NCI-H187 (cell line): ENCODE measurements at regions not wholly inside any gene's neighbourhood (a gene's known extent, or its start where the extent isn't known, plus 50 kb on each side); places are given as distances from the start of the nearest gene placed in this dataset.

Experiments used
- DNase-seq, 2 experiments: peaks; one replicate each; lab custom pipeline; 2025; lab: John Stamatoyannopoulos, UW

GRCh38 chr16:48892893-48893292 is 282.9 kb upstream of the N4BP1 start:
- DNase-seq: no peak

- no peak for DNase-seq
Measured at GRCh38 chr16:48887646-48888210, 277.7 kb upstream of the N4BP1 start.

- no peak for DNase-seq
Measured at GRCh38 chr16:48885471-48885870, 275.5 kb upstream of the N4BP1 start.

- DNase-seq: no peak
Measured at GRCh38 chr16:48881272-48881671, 271.3 kb upstream of the N4BP1 start.

- no peak for DNase-seq
Measured at GRCh38 chr16:48879223-48880122, 269.5 kb upstream of the N4BP1 start.

GRCh38 chr16:48877946-48878345 is 268.0 kb upstream of the N4BP1 start:
- DNase-seq: no peak

GRCh38 chr16:48870141-48870540 is 260.2 kb upstream of the N4BP1 start:
- DNase-seq: no peak

- DNase-seq: no peak
Measured at GRCh38 chr16:48865520-48865919, 255.5 kb upstream of the N4BP1 start.

GRCh38 chr16:48864055-48864454 is 254.1 kb upstream of the N4BP1 start:
- no peak for DNase-seq

GRCh38 chr16:48862087-48862532 is 252.1 kb upstream of the N4BP1 start:
- no peak for DNase-seq

GRCh38 chr16:48860341-48860740 is 250.4 kb upstream of the N4BP1 start:
- no peak for DNase-seq

- no peak for DNase-seq
Measured at GRCh38 chr16:48852951-48853350, 243.0 kb upstream of the N4BP1 start.

GRCh38 chr16:48852458-48852857 is 242.5 kb upstream of the N4BP1 start:
- DNase-seq: no peak

- no peak for DNase-seq
Measured at GRCh38 chr16:48850097-48850770, 240.3 kb upstream of the N4BP1 start.

GRCh38 chr16:48846277-48846676 is 236.3 kb upstream of the N4BP1 start:
- no peak for DNase-seq

GRCh38 chr16:48845261-48845660 is 235.3 kb upstream of the N4BP1 start:
- DNase-seq: no peak

GRCh38 chr16:48838349-48838748 is 228.4 kb upstream of the N4BP1 start:
- DNase-seq: no peak

GRCh38 chr16:48836636-48837035 is 226.7 kb upstream of the N4BP1 start:
- DNase-seq: no peak

GRCh38 chr16:48836067-48836466 is 226.1 kb upstream of the N4BP1 start:
- DNase-seq: no peak

GRCh38 chr16:48834576-48834975 is 224.6 kb upstream of the N4BP1 start:
- no peak for DNase-seq

- no peak for DNase-seq
Measured at GRCh38 chr16:48833461-48833860, 223.5 kb upstream of the N4BP1 start.

GRCh38 chr16:48831076-48831722 is 221.2 kb upstream of the N4BP1 start:
- no peak for DNase-seq
